ENCODE measurements at regions not wholly inside any gene's neighbourhood (a gene's known extent, or its start where the extent isn't known, plus 50 kb on each side); places are given as distances from the start of the nearest gene placed in this dataset.
"Not testable (repeated sequence)": the region's sequence is repeated elsewhere in the genome, so short reads cannot be mapped to it uniquely, and the experiment has no call there.

GRCh38 chr3:38958026-38958720 is 93.6 kb downstream of the SCN11A start:
- Mint-ChIP-seq H3K4me1 (ENCODE audit: low read depth in 2 of 2) (peaks cover 0 to 4% of the 10 kb centered on the region in 2 donors), H3K36me3 (ENCODE audit: insufficient read depth) (no peaks in the 10 kb centered on the region), H3K27me3 (peaks cover 9 to 17% of the 10 kb centered on the region in 2 donors), H3K4me3 (no peak overlapping the region), H3K9me3 (no peaks in the 10 kb centered on the region), H3K27ac (no peak overlapping the region)
- DNase-seq (no peak), ATAC-seq (replicated peaks) (no peak)

- Mint-ChIP-seq H3K27ac (no peak overlapping the region), H3K9me3 (no peaks in the 10 kb centered on the region), H3K4me1 (ENCODE audit: low read depth in 2 of 2) (peaks cover 0 to 4% of the 10 kb centered on the region in 2 donors), H3K36me3 (ENCODE audit: insufficient read depth) (peaks cover 2% of the 10 kb centered on the region), H3K4me3 (no peak overlapping the region), H3K27me3 (peaks cover 18 to 26% of the 10 kb centered on the region in 2 donors)
- DNase-seq (no peak), ATAC-seq (replicated peaks) (no peak)
Observed at GRCh38 chr3:38957296-38957695, 94.4 kb downstream of the SCN11A start.

- Mint-ChIP-seq H3K4me3 (no peak overlapping the region), H3K27me3 (peaks cover 19 to 54% of the 10 kb centered on the region in 2 donors), H3K36me3 (ENCODE audit: insufficient read depth) (peaks cover 2% of the 10 kb centered on the region), H3K27ac (no peak overlapping the region), H3K4me1 (ENCODE audit: low read depth in 2 of 2) (peaks cover 0 to 2% of the 10 kb centered on the region in 2 donors), H3K9me3 (no peaks in the 10 kb centered on the region)
- no peak for DNase-seq
- no peak for ATAC-seq (replicated peaks)
Observed at GRCh38 chr3:38952721-38953120, 99.0 kb downstream of the SCN11A start.

GRCh38 chr3:38951167-38951566 is 100.6 kb downstream of the SCN11A start:
- H3K4me1 Mint-ChIP-seq (ENCODE audit: low read depth in 2 of 2): not testable (repeated sequence)

GRCh38 chr3:38950581-38950980 is 101.2 kb downstream of the SCN11A start:
- DNase-seq (no peak), ATAC-seq (replicated peaks) (no peak)
- H3K27ac Mint-ChIP-seq: no peak overlapping the region
- peaks cover 2% of the 10 kb centered on the region for H3K36me3 Mint-ChIP-seq (ENCODE audit: insufficient read depth)
- no peaks in the 10 kb centered on the region for H3K9me3 Mint-ChIP-seq
- H3K4me1 Mint-ChIP-seq (ENCODE audit: low read depth in 2 of 2): peaks cover 0 to 2% of the 10 kb centered on the region in 2 donors
- H3K4me3 Mint-ChIP-seq: no peak overlapping the region
- H3K27me3 Mint-ChIP-seq: peaks cover 33 to 62% of the 10 kb centered on the region in 2 donors

More at GRCh38 chr3:38951167-38951566, 100.6 kb downstream of the SCN11A start:
- ATAC-seq (replicated peaks); H3K4me3 Mint-ChIP-seq; H3K27ac Mint-ChIP-seq; H3K36me3 Mint-ChIP-seq (ENCODE audit: insufficient read depth); DNase-seq; H3K9me3 Mint-ChIP-seq: not testable (repeated sequence)
- peaks cover 27 to 60% of the 10 kb centered on the region in 2 donors for H3K27me3 Mint-ChIP-seq

GRCh38 chr3:38949994-38950393 is 101.8 kb downstream of the SCN11A start:
- Mint-ChIP-seq H3K4me3 (no peak overlapping the region), H3K27ac (no peak overlapping the region), H3K4me1 (ENCODE audit: low read depth in 2 of 2) (peaks cover 0 to 2% of the 10 kb centered on the region in 2 donors), H3K9me3 (no peaks in the 10 kb centered on the region), H3K27me3 (peaks cover 33 to 62% of the 10 kb centered on the region in 2 donors), H3K36me3 (ENCODE audit: insufficient read depth) (peaks cover 2% of the 10 kb centered on the region)
- DNase-seq (no peak), ATAC-seq (replicated peaks) (no peak)

GRCh38 chr3:38940394-38940793 is 111.3 kb downstream of the SCN11A start:
- no peaks in the 10 kb centered on the region for H3K36me3 Mint-ChIP-seq (ENCODE audit: insufficient read depth)
- H3K27ac Mint-ChIP-seq: no peak overlapping the region
- no peaks in the 10 kb centered on the region for H3K9me3 Mint-ChIP-seq
- no peak for DNase-seq
- no peak overlapping the region for H3K4me3 Mint-ChIP-seq
- no peaks in the 10 kb centered on the region for H3K4me1 Mint-ChIP-seq (ENCODE audit: low read depth in 2 of 2)
- no peak for ATAC-seq (replicated peaks)
- peaks cover 0 to 3% of the 10 kb centered on the region in 2 donors for H3K27me3 Mint-ChIP-seq

- Mint-ChIP-seq H3K27ac (no peak overlapping the region), H3K27me3 (peaks cover 20 to 46% of the 10 kb centered on the region in 2 donors), H3K9me3 (no peaks in the 10 kb centered on the region), H3K4me3 (no peak overlapping the region), H3K4me1 (ENCODE audit: low read depth in 2 of 2) (no peaks in the 10 kb centered on the region), H3K36me3 (ENCODE audit: insufficient read depth) (no peaks in the 10 kb centered on the region)
- DNase-seq (no peak), ATAC-seq (replicated peaks) (no peak)
Observed at GRCh38 chr3:38925351-38925750, 109.3 kb upstream of the SCN10A start.

- Mint-ChIP-seq H3K4me1 (ENCODE audit: low read depth in 2 of 2) (no peaks in the 10 kb centered on the region), H3K4me3 (no peak overlapping the region), H3K27ac (no peak overlapping the region), H3K27me3 (peaks cover 0 to 19% of the 10 kb centered on the region in 2 donors), H3K36me3 (ENCODE audit: insufficient read depth) (no peaks in the 10 kb centered on the region), H3K9me3 (no peaks in the 10 kb centered on the region)
- ATAC-seq (replicated peaks): no peak
- DNase-seq: no peak
Observed at GRCh38 chr3:38916706-38917105, 100.7 kb upstream of the SCN10A start.

- no peak for ATAC-seq (replicated peaks)
- H3K4me1 Mint-ChIP-seq (ENCODE audit: low read depth in 2 of 2): no peaks in the 10 kb centered on the region
Observed at GRCh38 chr3:38907426-38907825, 91.4 kb upstream of the SCN10A start.

GRCh38 chr3:38890426-38890825 is 74.4 kb upstream of the SCN10A start:
- Mint-ChIP-seq H3K9me3 (peaks cover 8 to 17% of the 10 kb centered on the region in 2 donors), H3K27ac (no peak overlapping the region), H3K27me3 (peaks cover 8 to 17% of the 10 kb centered on the region in 2 donors), H3K36me3 (ENCODE audit: insufficient read depth) (no peaks in the 10 kb centered on the region), H3K4me1 (ENCODE audit: low read depth in 2 of 2) (no peaks in the 10 kb centered on the region), H3K4me3 (no peak overlapping the region)
- no peak for ATAC-seq (replicated peaks)
- no peak for DNase-seq

More at GRCh38 chr3:38907426-38907825, 91.4 kb upstream of the SCN10A start:
- H3K36me3 Mint-ChIP-seq (ENCODE audit: insufficient read depth): no peaks in the 10 kb centered on the region
- no peak overlapping the region for H3K27ac Mint-ChIP-seq
- H3K9me3 Mint-ChIP-seq: no peaks in the 10 kb centered on the region
- DNase-seq: no peak
- no peak overlapping the region for H3K4me3 Mint-ChIP-seq
- H3K27me3 Mint-ChIP-seq: peaks cover 6 to 11% of the 10 kb centered on the region in 2 donors

GRCh38 chr3:38878646-38879045 is 62.6 kb upstream of the SCN10A start:
- ATAC-seq (replicated peaks) (no peak), DNase-seq (no peak)
- H3K9me3 Mint-ChIP-seq: no peaks in the 10 kb centered on the region
- H3K4me1 Mint-ChIP-seq (ENCODE audit: low read depth in 2 of 2): no peaks in the 10 kb centered on the region
- H3K4me3 Mint-ChIP-seq: no peak overlapping the region
- H3K27me3 Mint-ChIP-seq: peaks cover 11 to 27% of the 10 kb centered on the region in 2 donors
- no peak overlapping the region for H3K27ac Mint-ChIP-seq
- no peaks in the 10 kb centered on the region for H3K36me3 Mint-ChIP-seq (ENCODE audit: insufficient read depth)
